ENCODE measurements at regions not wholly inside any gene's neighbourhood (a gene's known extent, or its start where the extent isn't known, plus 50 kb on each side); places are given as distances from the start of the nearest gene placed in this dataset.

- no peak for DNase-seq (ENCODE audit: low read depth in 2 of 2)
Observed at GRCh38 chr18:47758000-47758399, 172.5 kb downstream of the SMAD2 start.

GRCh38 chr18:47756364-47757016, 174.0 kb downstream of the SMAD2 start:
- peak in 1 of 2 donors; percentile 22 for DNase-seq (ENCODE audit: low read depth in 2 of 2)

GRCh38 chr18:47755102-47755456, 175.4 kb downstream of the SMAD2 start:
- DNase-seq (ENCODE audit: low read depth in 2 of 2) = no peak

- peak in 1 of 2 donors; percentile 19 for DNase-seq (ENCODE audit: low read depth in 2 of 2)
Observed at GRCh38 chr18:47754311-47755101, 176.0 kb downstream of the SMAD2 start.

- DNase-seq (ENCODE audit: low read depth in 2 of 2) = no peak
Observed at GRCh38 chr18:47752796-47753645, 177.4 kb downstream of the SMAD2 start.

- DNase-seq (ENCODE audit: low read depth in 2 of 2) = no peak
Observed at GRCh38 chr18:47750889-47751423, 179.5 kb downstream of the SMAD2 start.

GRCh38 chr18:47749600-47749973, 180.9 kb downstream of the SMAD2 start:
- DNase-seq (ENCODE audit: low read depth in 2 of 2) = no peak

GRCh38 chr18:47748847-47749599, 181.4 kb downstream of the SMAD2 start:
- DNase-seq (ENCODE audit: low read depth in 2 of 2) = peak; percentile 63 to 71

- DNase-seq (ENCODE audit: low read depth in 2 of 2) = no peak
Observed at GRCh38 chr18:47748093-47748796, 182.2 kb downstream of the SMAD2 start.

GRCh38 chr18:47747260-47747795, 183.1 kb downstream of the SMAD2 start:
- no peak for DNase-seq (ENCODE audit: low read depth in 2 of 2)

- DNase-seq (ENCODE audit: low read depth in 2 of 2) = no peak
Observed at GRCh38 chr18:47746615-47747014, 183.8 kb downstream of the SMAD2 start.

- DNase-seq (ENCODE audit: low read depth in 2 of 2) = no peak
Observed at GRCh38 chr18:47745227-47745626, 185.2 kb downstream of the SMAD2 start.

- DNase-seq (ENCODE audit: low read depth in 2 of 2) = no peak
Observed at GRCh38 chr18:47737956-47738355, 192.5 kb downstream of the SMAD2 start.

- DNase-seq (ENCODE audit: low read depth in 2 of 2) = no peak
Observed at GRCh38 chr18:47737198-47737830, 193.1 kb downstream of the SMAD2 start.

- DNase-seq (ENCODE audit: low read depth in 2 of 2) = no peak
Observed at GRCh38 chr18:47736376-47737140, 193.9 kb downstream of the SMAD2 start.

- no peak for DNase-seq (ENCODE audit: low read depth in 2 of 2)
Observed at GRCh38 chr18:47735041-47735702, 195.3 kb downstream of the SMAD2 start.

- no peak for DNase-seq (ENCODE audit: low read depth in 2 of 2)
Observed at GRCh38 chr18:47731276-47731675, 199.2 kb downstream of the SMAD2 start.

- DNase-seq (ENCODE audit: low read depth in 2 of 2) = no peak
Observed at GRCh38 chr18:47730795-47731194, 199.7 kb downstream of the SMAD2 start.

GRCh38 chr18:47729356-47729755, 201.1 kb downstream of the SMAD2 start:
- DNase-seq (ENCODE audit: low read depth in 2 of 2) = no peak

All from stimulated activated CD8-positive, alpha-beta memory T cell treated with anti-CD3 and anti-CD28 coated beads, Interleukin-7, amount 100 ng/mL, for 1 hour (primary cell).